Endodermal cell (in vitro differentiated cells): ENCODE measurements at regions not wholly inside any gene's neighbourhood (a gene's known extent, or its start where the extent isn't known, plus 50 kb on each side); places are given as distances from the start of the nearest gene placed in this dataset.

Experiments used
- DNase-seq: peaks from one replicate; pipeline ENCODE4 v3.0.0-alpha.2; 2017
- H3K27ac ChIP-seq: 2 replicates; pipeline ENCODE4 v1.5.1; 2013; ENCODE audit warnings: mild to moderate bottlenecking, low read depth, low read length, moderate library complexity
- H3K27me3 ChIP-seq: 2 replicates; pipeline ENCODE4 v1.6.1; 2013; ENCODE audit warnings: mild to moderate bottlenecking, low read length, moderate library complexity; ENCODE audit not compliant: insufficient read depth, control insufficient read depth, poor library complexity, severe bottlenecking
- H3K36me3 ChIP-seq: 2 replicates; pipeline ENCODE4 v1.7.0; 2013; ENCODE audit warnings: mild to moderate bottlenecking, low read length, moderate library complexity; ENCODE audit not compliant: control insufficient read depth, insufficient read depth
- H3K4me1 ChIP-seq: one replicate; pipeline ENCODE4 v1.7.0; 2013; ENCODE audit warnings: low read length; ENCODE audit not compliant: control insufficient read depth, insufficient read depth
- H3K4me3 ChIP-seq: 2 replicates; pipeline ENCODE4 v1.5.1; 2013; ENCODE audit warnings: mild to moderate bottlenecking, low read length, moderate library complexity
- H3K9ac ChIP-seq: 2 replicates; pipeline ENCODE4 v1.6.1; 2013; ENCODE audit warnings: mild to moderate bottlenecking, low read length, moderate library complexity; ENCODE audit not compliant: poor library complexity, severe bottlenecking; ENCODE audit errors: extremely low read depth
- H3K9me3 ChIP-seq: 2 replicates; pipeline ENCODE4 v1.6.1; 2013; ENCODE audit warnings: mild to moderate bottlenecking, low read length, moderate library complexity; ENCODE audit not compliant: control insufficient read depth
- H3K27ac Mint-ChIP-seq: 2 replicates; pipeline ENCODE4 v1.8.0; 2020; ENCODE audit warnings: mixed read lengths
- H3K27me3 Mint-ChIP-seq: 2 replicates; pipeline ENCODE4 v1.8.0; 2021; ENCODE audit warnings: mild to moderate bottlenecking, mixed read lengths; ENCODE audit not compliant: insufficient read depth
- H3K36me3 Mint-ChIP-seq: 2 replicates; pipeline ENCODE4 v1.8.0; 2020; ENCODE audit warnings: low read depth, mixed read lengths
- H3K4me1 Mint-ChIP-seq: 2 replicates; pipeline ENCODE4 v1.8.0; 2020; ENCODE audit warnings: mixed read lengths
- H3K4me3 Mint-ChIP-seq: 2 replicates; pipeline ENCODE4 v1.8.0; 2020; ENCODE audit warnings: mild to moderate bottlenecking, moderate library complexity, mixed read lengths
- H3K9me3 Mint-ChIP-seq: 2 replicates; pipeline ENCODE4 v1.8.0; 2020; ENCODE audit warnings: mild to moderate bottlenecking, mixed read lengths
- CTCF ChIP-seq: fragments of 200-600 bp; sonication (generic); conservative IDR thresholded peaks from 2 replicates; pipeline ENCODE4 v1.5.0; 2021; ENCODE audit warnings: antibody characterized with exemption, mild to moderate bottlenecking
- WGBS, 2 experiments: methylation state at CpG; one replicate each; pipeline versions ENCODE4 v1.1.5 to v1.1.7; 2013; ENCODE audit warnings: missing lambda C conversion rate in 2 of 2, mixed read lengths in 1 of 2; ENCODE audit not compliant: insufficient coverage in 1 of 2, insufficient read length in 1 of 2; 5-methylcytosine and 5-hydroxymethylcytosine counted together

- Histone ChIP-seq H3K9me3 (no peaks in the 10 kb centered on the region), H3K9ac (no peak overlapping the region), H3K4me3 (no peak overlapping the region), H3K27me3 (no peaks in the 10 kb centered on the region), H3K36me3 (no peaks in the 10 kb centered on the region), H3K4me1 (no peaks in the 10 kb centered on the region), H3K27ac (no peak overlapping the region)
- no peaks in the 10 kb centered on the region for H3K9me3 Mint-ChIP-seq
- peaks cover 12% of the 10 kb centered on the region for H3K4me1 Mint-ChIP-seq
- peaks cover 4% of the 10 kb centered on the region for H3K27me3 Mint-ChIP-seq
- DNase-seq: no peak
- 61% methylated on average over 5 of the region's 5 CpGs; no CpG with 5 or more reads in 1 of the 2 experiments for WGBS, 2 experiments
- H3K4me3 Mint-ChIP-seq: no peak overlapping the region
- no peaks in the 10 kb centered on the region for H3K36me3 Mint-ChIP-seq
- TF ChIP-seq CTCF: no peak
- no peak overlapping the region for H3K27ac Mint-ChIP-seq
Measured at GRCh38 chr3:194025119-194025518, 110.8 kb upstream of the HES1 start.

GRCh38 chr3:194025951-194026350 is 110.0 kb upstream of the HES1 start:
- Histone ChIP-seq H3K27ac (no peak overlapping the region), H3K27me3 (no peaks in the 10 kb centered on the region), H3K4me3 (no peak overlapping the region), H3K36me3 (no peaks in the 10 kb centered on the region), H3K9ac (no peak overlapping the region), H3K4me1 (no peaks in the 10 kb centered on the region), H3K9me3 (no peaks in the 10 kb centered on the region)
- no peak for TF ChIP-seq CTCF
- no peak for DNase-seq
- peaks cover 15% of the 10 kb centered on the region for H3K4me1 Mint-ChIP-seq
- peaks cover 4% of the 10 kb centered on the region for H3K27me3 Mint-ChIP-seq
- H3K27ac Mint-ChIP-seq: no peak overlapping the region
- 89% methylated on average over 3 of the region's 3 CpGs; no CpG with 5 or more reads in 1 of the 2 experiments for WGBS, 2 experiments
- H3K9me3 Mint-ChIP-seq: no peaks in the 10 kb centered on the region
- H3K4me3 Mint-ChIP-seq: no peak overlapping the region
- H3K36me3 Mint-ChIP-seq: no peaks in the 10 kb centered on the region

GRCh38 chr3:194028434-194029004 is 107.4 kb upstream of the HES1 start:
- Histone ChIP-seq H3K27me3 (no peaks in the 10 kb centered on the region), H3K36me3 (no peaks in the 10 kb centered on the region), H3K9me3 (no peaks in the 10 kb centered on the region), H3K4me1 (peaks cover 11% of the 10 kb centered on the region), H3K27ac (no peak overlapping the region), H3K4me3 (no peak overlapping the region), H3K9ac (no peak overlapping the region)
- Mint-ChIP-seq H3K36me3 (no peaks in the 10 kb centered on the region), H3K27ac (no peak overlapping the region), H3K4me3 (no peak overlapping the region), H3K9me3 (no peaks in the 10 kb centered on the region), H3K27me3 (peaks cover 4% of the 10 kb centered on the region), H3K4me1 (peaks cover 29% of the 10 kb centered on the region)
- no peak for TF ChIP-seq CTCF
- 90 to 100% methylated on average over 1 to 2 of the region's 2 CpGs for WGBS, 2 experiments
- DNase-seq: no peak
